ENCODE measurements at regions not wholly inside any gene's neighbourhood (a gene's known extent, or its start where the extent isn't known, plus 50 kb on each side); places are given as distances from the start of the nearest gene placed in this dataset.

DNA sequence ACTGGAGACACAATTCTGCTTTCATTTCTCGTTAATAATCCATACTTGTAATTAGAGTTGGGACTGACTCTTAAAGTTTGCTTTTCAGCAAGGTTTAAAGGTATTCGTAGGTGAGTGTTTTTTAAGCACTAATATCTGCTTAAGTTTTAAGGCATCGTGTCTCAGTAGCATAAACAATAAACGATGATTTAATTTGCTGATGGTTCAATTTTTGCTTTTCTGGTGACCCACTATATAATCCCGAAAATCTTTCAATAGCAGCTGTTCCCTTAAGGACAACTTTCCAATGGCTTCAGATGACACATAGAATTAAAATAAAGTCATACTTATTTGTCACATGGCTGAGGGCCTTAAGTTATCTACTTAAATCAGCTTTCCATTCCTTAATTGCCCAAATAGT, 859.5 kb upstream of the SOX11 start:
- CTCF ChIA-PET: no interaction called here
- Histone ChIP-seq H3K4me3 (ENCODE audit: low read depth, low read length) (no peak overlapping the region), H3K36me3 (ENCODE audit: control insufficient read depth in 2 of 2, insufficient read depth in 1 of 2, low read length in 2 of 2) (no peaks in the 10 kb centered on the region), H3K4me1 (ENCODE audit: control insufficient read depth, insufficient read depth, low read length) (no peaks in the 10 kb centered on the region), H3K9me3 (ENCODE audit: control insufficient read depth, insufficient read depth, low read depth, low read length) (no peaks in the 10 kb centered on the region), H3K27ac (ENCODE audit: extremely low read depth, low read depth, low read length) (no peak overlapping the region)
- POLR2A ChIA-PET: no interaction called here
- TF ChIP-seq ZNF561 (tag by site-specific recombination; IDR thresholded peaks at IDR 0.05; ENCODE audit: borderline replicate concordance): no peak
- TF ChIP-seq, protein P1, sequence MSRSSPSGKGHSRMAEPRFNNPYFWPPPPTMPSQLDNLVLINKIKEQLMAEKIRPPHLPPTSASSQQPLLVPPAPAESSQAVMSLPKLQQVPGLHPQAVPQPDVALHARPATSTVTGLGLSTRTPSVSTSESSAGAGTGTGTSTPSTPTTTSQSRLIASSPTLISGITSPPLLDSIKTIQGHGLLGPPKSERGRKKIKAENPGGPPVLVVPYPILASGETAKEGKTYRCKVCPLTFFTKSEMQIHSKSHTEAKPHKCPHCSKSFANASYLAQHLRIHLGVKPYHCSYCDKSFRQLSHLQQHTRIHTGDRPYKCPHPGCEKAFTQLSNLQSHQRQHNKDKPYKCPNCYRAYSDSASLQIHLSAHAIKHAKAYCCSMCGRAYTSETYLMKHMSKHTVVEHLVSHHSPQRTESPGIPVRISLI (tag by site-specific recombination; IDR thresholded peaks at IDR 0.05): no peak
- TF ChIP-seq, protein P2, sequence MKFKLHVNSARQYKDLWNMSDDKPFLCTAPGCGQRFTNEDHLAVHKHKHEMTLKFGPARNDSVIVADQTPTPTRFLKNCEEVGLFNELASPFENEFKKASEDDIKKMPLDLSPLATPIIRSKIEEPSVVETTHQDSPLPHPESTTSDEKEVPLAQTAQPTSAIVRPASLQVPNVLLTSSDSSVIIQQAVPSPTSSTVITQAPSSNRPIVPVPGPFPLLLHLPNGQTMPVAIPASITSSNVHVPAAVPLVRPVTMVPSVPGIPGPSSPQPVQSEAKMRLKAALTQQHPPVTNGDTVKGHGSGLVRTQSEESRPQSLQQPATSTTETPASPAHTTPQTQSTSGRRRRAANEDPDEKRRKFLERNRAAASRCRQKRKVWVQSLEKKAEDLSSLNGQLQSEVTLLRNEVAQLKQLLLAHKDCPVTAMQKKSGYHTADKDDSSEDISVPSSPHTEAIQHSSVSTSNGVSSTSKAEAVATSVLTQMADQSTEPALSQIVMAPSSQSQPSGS (tag by site-specific recombination; IDR thresholded peaks at IDR 0.05; ENCODE audit: low read depth): no peak
- no peak for TF ChIP-seq ZNF48 (tag by site-specific recombination; IDR thresholded peaks at IDR 0.05)
- TF ChIP-seq ZSCAN16 (tag by site-specific recombination; IDR thresholded peaks at IDR 0.05): no peak
- TF ChIP-seq BCL11A (tag by site-specific recombination; IDR thresholded peaks at IDR 0.05; ENCODE audit: low read depth): no peak
- no peak for TF ChIP-seq ZNF138 (tag by site-specific recombination; IDR thresholded peaks at IDR 0.05; ENCODE audit: borderline replicate concordance)
- TF ChIP-seq ZFHX2 (tag by site-specific recombination; conservative IDR thresholded peaks at IDR 0.05): no peak
- TF ChIP-seq KLF10 (tag by site-specific recombination; IDR thresholded peaks at IDR 0.05): no peak
- TF ChIP-seq, protein P3, sequence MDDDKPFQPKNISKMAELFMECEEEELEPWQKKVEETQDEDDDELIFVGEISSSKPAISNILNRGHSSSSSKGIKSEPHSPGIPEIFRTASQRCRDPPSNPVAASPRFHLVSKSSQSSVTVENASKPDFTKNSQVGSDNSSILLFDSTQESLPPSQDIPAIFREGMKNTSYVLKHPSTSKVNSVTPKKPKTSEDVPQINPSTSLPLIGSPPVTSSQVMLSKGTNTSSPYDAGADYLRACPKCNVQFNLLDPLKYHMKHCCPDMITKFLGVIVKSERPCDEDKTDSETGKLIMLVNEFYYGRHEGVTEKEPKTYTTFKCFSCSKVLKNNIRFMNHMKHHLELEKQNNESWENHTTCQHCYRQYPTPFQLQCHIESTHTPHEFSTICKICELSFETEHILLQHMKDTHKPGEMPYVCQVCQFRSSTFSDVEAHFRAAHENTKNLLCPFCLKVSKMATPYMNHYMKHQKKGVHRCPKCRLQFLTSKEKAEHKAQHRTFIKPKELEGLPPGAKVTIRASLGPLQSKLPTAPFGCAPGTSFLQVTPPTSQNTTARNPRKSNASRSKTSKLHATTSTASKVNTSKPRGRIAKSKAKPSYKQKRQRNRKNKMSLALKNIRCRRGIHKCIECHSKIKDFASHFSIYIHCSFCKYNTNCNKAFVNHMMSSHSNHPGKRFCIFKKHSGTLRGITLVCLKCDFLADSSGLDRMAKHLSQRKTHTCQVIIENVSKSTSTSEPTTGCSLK (tag by site-specific recombination; IDR thresholded peaks at IDR 0.05): no peak
- TF ChIP-seq ZNF701 (tag by site-specific recombination; IDR thresholded peaks at IDR 0.05): no peak
- TF ChIP-seq PRDM1 (tag by site-specific recombination; IDR thresholded peaks at IDR 0.05): no peak

DNA sequence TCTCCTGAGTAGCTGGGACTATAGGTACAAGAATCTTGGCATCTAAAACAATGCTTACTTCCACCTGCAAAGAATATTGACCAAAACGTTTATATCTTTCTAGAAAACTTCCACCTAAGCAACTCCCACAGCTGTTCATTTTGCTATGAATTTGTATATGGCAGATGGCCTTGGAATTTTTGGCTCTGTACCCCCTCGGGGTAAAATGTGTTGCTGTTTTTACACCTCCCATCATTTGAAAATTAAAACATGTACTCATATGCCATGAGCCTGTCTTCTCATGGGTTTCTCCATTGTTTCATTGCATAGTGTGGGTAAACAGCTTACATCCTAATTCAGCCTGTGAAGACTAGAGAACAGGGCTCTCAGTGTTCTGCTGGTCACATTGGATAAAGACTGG, 853.6 kb upstream of the SOX11 start:
- Histone ChIP-seq H3K4me1 (ENCODE audit: control insufficient read depth, insufficient read depth, low read length) (no peaks in the 10 kb centered on the region), H3K9me3 (ENCODE audit: control insufficient read depth, insufficient read depth, low read depth, low read length) (no peaks in the 10 kb centered on the region), H3K36me3 (ENCODE audit: control insufficient read depth in 2 of 2, insufficient read depth in 1 of 2, low read length in 2 of 2) (no peaks in the 10 kb centered on the region), H3K27ac (ENCODE audit: extremely low read depth, low read depth, low read length) (no peak overlapping the region), H3K4me3 (ENCODE audit: low read depth, low read length) (no peak overlapping the region)
- CTCF ChIA-PET: no interaction called here
- POLR2A ChIA-PET: no interaction called here
- TF ChIP-seq, protein P2 (tag by site-specific recombination; IDR thresholded peaks at IDR 0.05; ENCODE audit: low read depth): no peak
- TF ChIP-seq ZNF202 (tag by site-specific recombination; IDR thresholded peaks at IDR 0.05; ENCODE audit: borderline replicate concordance): no peak
- TF ChIP-seq, protein P4, sequence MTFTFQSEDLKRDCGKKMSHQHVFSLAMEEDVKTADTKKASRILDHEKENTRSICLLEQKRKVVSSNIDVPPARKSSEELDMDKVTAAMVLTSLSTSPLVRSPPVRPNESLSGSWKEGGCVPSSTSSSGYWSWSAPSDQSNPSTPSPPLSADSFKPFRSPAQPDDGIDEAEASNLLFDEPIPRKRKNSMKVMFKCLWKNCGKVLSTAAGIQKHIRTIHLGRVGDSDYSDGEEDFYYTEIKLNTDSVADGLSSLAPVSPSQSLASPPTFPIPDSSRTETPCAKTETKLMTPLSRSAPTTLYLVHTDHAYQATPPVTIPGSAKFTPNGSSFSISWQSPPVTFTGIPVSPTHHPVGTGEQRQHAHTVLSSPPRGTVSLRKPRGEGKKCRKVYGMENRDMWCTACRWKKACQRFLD (tag by site-specific recombination; IDR thresholded peaks at IDR 0.05): no peak
- no peak for TF ChIP-seq ZNF169 (tag by site-specific recombination; IDR thresholded peaks at IDR 0.05)
- TF ChIP-seq, protein P5, sequence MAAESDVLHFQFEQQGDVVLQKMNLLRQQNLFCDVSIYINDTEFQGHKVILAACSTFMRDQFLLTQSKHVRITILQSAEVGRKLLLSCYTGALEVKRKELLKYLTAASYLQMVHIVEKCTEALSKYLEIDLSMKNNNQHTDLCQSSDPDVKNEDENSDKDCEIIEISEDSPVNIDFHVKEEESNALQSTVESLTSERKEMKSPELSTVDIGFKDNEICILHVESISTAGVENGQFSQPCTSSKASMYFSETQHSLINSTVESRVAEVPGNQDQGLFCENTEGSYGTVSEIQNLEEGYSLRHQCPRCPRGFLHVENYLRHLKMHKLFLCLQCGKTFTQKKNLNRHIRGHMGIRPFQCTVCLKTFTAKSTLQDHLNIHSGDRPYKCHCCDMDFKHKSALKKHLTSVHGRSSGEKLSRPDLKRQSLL (tag by site-specific recombination; IDR thresholded peaks at IDR 0.05): no peak
- no peak for TF ChIP-seq SCRT1 (tag by site-specific recombination; IDR thresholded peaks at IDR 0.05; ENCODE audit: borderline replicate concordance)
- TF ChIP-seq MEIS1 (CRISPR knock-in tag; IDR thresholded peaks at IDR 0.05; ENCODE audit: borderline replicate concordance): no peak
- no peak for TF ChIP-seq ZFP69B (tag by site-specific recombination; IDR thresholded peaks at IDR 0.05)
- TF ChIP-seq, protein P6, sequence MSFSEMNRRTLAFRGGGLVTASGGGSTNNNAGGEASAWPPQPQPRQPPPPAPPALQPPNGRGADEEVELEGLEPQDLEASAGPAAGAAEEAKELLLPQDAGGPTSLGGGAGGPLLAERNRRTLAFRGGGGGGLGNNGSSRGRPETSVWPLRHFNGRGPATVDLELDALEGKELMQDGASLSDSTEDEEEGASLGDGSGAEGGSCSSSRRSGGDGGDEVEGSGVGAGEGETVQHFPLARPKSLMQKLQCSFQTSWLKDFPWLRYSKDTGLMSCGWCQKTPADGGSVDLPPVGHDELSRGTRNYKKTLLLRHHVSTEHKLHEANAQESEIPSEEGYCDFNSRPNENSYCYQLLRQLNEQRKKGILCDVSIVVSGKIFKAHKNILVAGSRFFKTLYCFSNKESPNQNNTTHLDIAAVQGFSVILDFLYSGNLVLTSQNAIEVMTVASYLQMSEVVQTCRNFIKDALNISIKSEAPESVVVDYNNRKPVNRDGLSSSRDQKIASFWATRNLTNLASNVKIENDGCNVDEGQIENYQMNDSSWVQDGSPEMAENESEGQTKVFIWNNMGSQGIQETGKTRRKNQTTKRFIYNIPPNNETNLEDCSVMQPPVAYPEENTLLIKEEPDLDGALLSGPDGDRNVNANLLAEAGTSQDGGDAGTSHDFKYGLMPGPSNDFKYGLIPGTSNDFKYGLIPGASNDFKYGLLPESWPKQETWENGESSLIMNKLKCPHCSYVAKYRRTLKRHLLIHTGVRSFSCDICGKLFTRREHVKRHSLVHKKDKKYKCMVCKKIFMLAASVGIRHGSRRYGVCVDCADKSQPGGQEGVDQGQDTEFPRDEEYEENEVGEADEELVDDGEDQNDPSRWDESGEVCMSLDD (tag by site-specific recombination; IDR thresholded peaks at IDR 0.05): no peak
- TF ChIP-seq ZFHX2 (tag by site-specific recombination; conservative IDR thresholded peaks at IDR 0.05): no peak
- TF ChIP-seq ZNF624 (tag by site-specific recombination; IDR thresholded peaks at IDR 0.05): no peak
- no peak for TF ChIP-seq ZNF777 (tag by site-specific recombination; IDR thresholded peaks at IDR 0.05; ENCODE audit: borderline replicate concordance)
- no peak for TF ChIP-seq ZNF175 (tag by site-specific recombination; IDR thresholded peaks at IDR 0.05)
- TF ChIP-seq OSR2 (tag by site-specific recombination; IDR thresholded peaks at IDR 0.05): no peak
